ENCODE measurements at regions not wholly inside any gene's neighbourhood (a gene's known extent, or its start where the extent isn't known, plus 50 kb on each side); places are given as distances from the start of the nearest gene placed in this dataset.
A peak's percentile ranks its signal among the peaks of the same experiment; 100 is the strongest.
"Not testable (repeated sequence)": the region's sequence is repeated elsewhere in the genome, so short reads cannot be mapped to it uniquely, and the experiment has no call there.

GRCh38 chr2:122340246-122340645 is 584.8 kb downstream of the TSN start:
- no peak for DNase-seq

- DNase-seq: no peak
Measured at GRCh38 chr2:122341007-122341406, 585.6 kb downstream of the TSN start.

- DNase-seq: not testable (repeated sequence)
Measured at GRCh38 chr2:122352151-122352550, 596.7 kb downstream of the TSN start.

- DNase-seq: no peak
Measured at GRCh38 chr2:122357998-122358397, 602.5 kb downstream of the TSN start.

GRCh38 chr2:122358729-122359128 is 603.3 kb downstream of the TSN start:
- no peak for DNase-seq

- DNase-seq: no peak
Measured at GRCh38 chr2:122363885-122364284, 608.4 kb downstream of the TSN start.

- no peak for DNase-seq
Measured at GRCh38 chr2:122366427-122366826, 611.0 kb downstream of the TSN start.

GRCh38 chr2:122366969-122367645 is 611.7 kb downstream of the TSN start:
- DNase-seq: no peak

GRCh38 chr2:122367646-122368010 is 612.2 kb downstream of the TSN start:
- DNase-seq: no peak

- DNase-seq: no peak
Measured at GRCh38 chr2:122368576-122369243, 613.3 kb downstream of the TSN start.

- no peak for DNase-seq
Measured at GRCh38 chr2:122378521-122378920, 623.1 kb downstream of the TSN start.

GRCh38 chr2:122384768-122385333 is 629.4 kb downstream of the TSN start:
- DNase-seq: no peak

GRCh38 chr2:122388208-122388607 is 632.8 kb downstream of the TSN start:
- no peak for DNase-seq

GRCh38 chr2:122389694-122390093 is 634.2 kb downstream of the TSN start:
- DNase-seq: no peak

- DNase-seq: peak; percentile 5
Measured at GRCh38 chr2:122390406-122390805, 635.0 kb downstream of the TSN start.

GRCh38 chr2:122391726-122392125 is 636.3 kb downstream of the TSN start:
- DNase-seq: no peak

- DNase-seq: no peak
Measured at GRCh38 chr2:122395687-122396086, 640.2 kb downstream of the TSN start.

- DNase-seq: no peak
Measured at GRCh38 chr2:122411231-122411630, 655.8 kb downstream of the TSN start.

GRCh38 chr2:122412360-122412759 is 656.9 kb downstream of the TSN start:
- DNase-seq: no peak

- DNase-seq: no peak
Measured at GRCh38 chr2:122414902-122415301, 659.5 kb downstream of the TSN start.

GRCh38 chr2:122417114-122417513 is 661.7 kb downstream of the TSN start:
- no peak for DNase-seq

- DNase-seq: no peak
Measured at GRCh38 chr2:122421775-122422174, 666.3 kb downstream of the TSN start.

GRCh38 chr2:122422384-122422991 is 667.0 kb downstream of the TSN start:
- no peak for DNase-seq

GRCh38 chr2:122423934-122424333 is 668.5 kb downstream of the TSN start:
- DNase-seq: no peak
